Neural progenitor cell (in vitro differentiated cells): ENCODE measurements at regions not wholly inside any gene's neighbourhood (a gene's known extent, or its start where the extent isn't known, plus 50 kb on each side); places are given as distances from the start of the nearest gene placed in this dataset.

ENCODE experiments used
- DNase-seq: peaks from one replicate; pipeline ENCODE4 v3.0.0-alpha.2; 2016; ENCODE audit warnings: low spot score
- H2AFZ ChIP-seq: fragments of 200-600 bp; sonication (generic); replicated peaks from 2 replicates; pipeline ENCODE4 v1.6.1; 2016; ENCODE audit warnings: antibody characterized with exemption
- H3F3A ChIP-seq: fragments of 200-600 bp; sonication (generic); 2 replicates; pipeline ENCODE4 v1.6.1; 2016; ENCODE audit warnings: antibody characterized with exemption, low read depth
- H3K27ac ChIP-seq: fragments of 200-600 bp; sonication (generic); 2 replicates; pipeline ENCODE4 v1.5.1; 2016; ENCODE audit warnings: mild to moderate bottlenecking
- H3K27me3 ChIP-seq: fragments of 200-600 bp; sonication (generic); 2 replicates; pipeline ENCODE4 v1.6.1; 2016; ENCODE audit warnings: mild to moderate bottlenecking, moderate library complexity
- H3K36me3 ChIP-seq: fragments of 200-600 bp; sonication (generic); 2 replicates; pipeline ENCODE4 v1.5.1; 2016
- H3K4me1 ChIP-seq: fragments of 200-600 bp; sonication (generic); 2 replicates; pipeline ENCODE4 v1.6.1; 2016; ENCODE audit warnings: mixed run types
- H3K4me2 ChIP-seq: fragments of 200-600 bp; sonication (generic); 2 replicates; pipeline ENCODE4 v1.6.1; 2016
- H3K4me3 ChIP-seq: fragments of 200-600 bp; sonication (generic); 2 replicates; pipeline ENCODE4 v1.5.1; 2016
- H3K79me2 ChIP-seq: fragments of 200-600 bp; sonication (generic); 2 replicates; pipeline ENCODE4 v1.6.1; 2016; ENCODE audit warnings: low read depth
- H3K9ac ChIP-seq: fragments of 200-600 bp; sonication (generic); 2 replicates; pipeline ENCODE4 v1.6.1; 2016
- H3K9me3 ChIP-seq: fragments of 200-600 bp; sonication (generic); 2 replicates; pipeline ENCODE4 v1.5.1; 2016; ENCODE audit warnings: low read depth
- H4K20me1 ChIP-seq: fragments of 200-600 bp; sonication (generic); 2 replicates; pipeline ENCODE4 v1.6.1; 2016; ENCODE audit warnings: low read depth
- H3K27ac Mint-ChIP-seq: 3 replicates; pipeline ENCODE4 v1.8.0; 2021; ENCODE audit warnings: mixed read lengths
- H3K27me3 Mint-ChIP-seq: 2 replicates; pipeline ENCODE4 v1.8.0; 2022; ENCODE audit warnings: low read depth, mild to moderate bottlenecking, inconsistent platforms, moderate library complexity, mixed read lengths; ENCODE audit not compliant: insufficient read depth
- H3K36me3 Mint-ChIP-seq: 3 replicates; pipeline ENCODE4 v1.8.0; 2021; ENCODE audit warnings: mixed read lengths
- H3K4me1 Mint-ChIP-seq: 3 replicates; pipeline ENCODE4 v1.8.0; 2021; ENCODE audit warnings: mixed read lengths
- H3K4me3 Mint-ChIP-seq: 3 replicates; pipeline ENCODE4 v1.8.0; 2021; ENCODE audit warnings: mild to moderate bottlenecking, moderate library complexity, mixed read lengths
- H3K9me3 Mint-ChIP-seq: 3 replicates; pipeline ENCODE4 v1.8.0; 2020; ENCODE audit warnings: mixed read lengths
- EZH2 ChIP-seq: fragments of 200-600 bp; sonication (generic); IDR thresholded peaks from 2 replicates; pipeline ENCODE4 v1.6.1; 2017; ENCODE audit warnings: antibody characterized with exemption, mild to moderate bottlenecking, moderate library complexity
- EZH2phosphoT487 ChIP-seq: fragments of 200-600 bp; sonication (generic); IDR thresholded peaks from 2 replicates; pipeline ENCODE4 v1.6.1; 2017; ENCODE audit warnings: antibody characterized with exemption
- TF ChIP-seq, protein P1 (sequence below): fragments of 200-600 bp; sonication (generic); IDR thresholded peaks from 2 replicates; pipeline ENCODE4 v1.5.1; 2017; ENCODE audit warnings: antibody characterized with exemption, mild to moderate bottlenecking

DNA sequence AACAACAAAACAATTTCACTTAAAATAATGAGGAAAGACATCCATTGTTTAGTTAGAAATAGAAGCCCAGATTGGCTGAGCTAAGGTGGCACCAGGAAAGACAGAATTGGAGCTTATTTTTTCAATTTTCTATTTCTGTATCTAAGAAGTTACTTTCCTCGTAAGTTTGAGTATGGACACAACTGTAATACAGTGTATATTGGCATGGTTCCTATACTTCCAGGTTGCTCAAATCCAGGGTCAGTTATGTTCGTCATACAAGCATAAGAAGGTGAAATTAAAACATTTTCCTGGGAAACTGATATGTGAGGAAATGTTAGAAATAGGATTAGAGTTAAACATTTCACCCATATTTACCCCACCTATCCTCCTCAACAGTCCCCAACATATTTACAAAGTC, 170.4 kb upstream of the AGA start:
- no peaks in the 10 kb centered on the region for H3F3A ChIP-seq
- H3K4me3 ChIP-seq = no peak overlapping the region
- Mint-ChIP-seq H3K4me3 (no peak overlapping the region), H3K27me3 (no peaks in the 10 kb centered on the region), H3K9me3 (no peaks in the 10 kb centered on the region), H3K36me3 (no peaks in the 10 kb centered on the region), H3K27ac (no peak overlapping the region), H3K4me1 (no peaks in the 10 kb centered on the region)
- no peak for DNase-seq
- TF ChIP-seq EZH2 (no peak), EZH2phosphoT487 (no peak)
- TF ChIP-seq, protein P1, sequence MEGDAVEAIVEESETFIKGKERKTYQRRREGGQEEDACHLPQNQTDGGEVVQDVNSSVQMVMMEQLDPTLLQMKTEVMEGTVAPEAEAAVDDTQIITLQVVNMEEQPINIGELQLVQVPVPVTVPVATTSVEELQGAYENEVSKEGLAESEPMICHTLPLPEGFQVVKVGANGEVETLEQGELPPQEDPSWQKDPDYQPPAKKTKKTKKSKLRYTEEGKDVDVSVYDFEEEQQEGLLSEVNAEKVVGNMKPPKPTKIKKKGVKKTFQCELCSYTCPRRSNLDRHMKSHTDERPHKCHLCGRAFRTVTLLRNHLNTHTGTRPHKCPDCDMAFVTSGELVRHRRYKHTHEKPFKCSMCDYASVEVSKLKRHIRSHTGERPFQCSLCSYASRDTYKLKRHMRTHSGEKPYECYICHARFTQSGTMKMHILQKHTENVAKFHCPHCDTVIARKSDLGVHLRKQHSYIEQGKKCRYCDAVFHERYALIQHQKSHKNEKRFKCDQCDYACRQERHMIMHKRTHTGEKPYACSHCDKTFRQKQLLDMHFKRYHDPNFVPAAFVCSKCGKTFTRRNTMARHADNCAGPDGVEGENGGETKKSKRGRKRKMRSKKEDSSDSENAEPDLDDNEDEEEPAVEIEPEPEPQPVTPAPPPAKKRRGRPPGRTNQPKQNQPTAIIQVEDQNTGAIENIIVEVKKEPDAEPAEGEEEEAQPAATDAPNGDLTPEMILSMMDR = no peak
- no peaks in the 10 kb centered on the region for H3K79me2 ChIP-seq
- H3K9ac ChIP-seq = no peak overlapping the region
- H3K4me2 ChIP-seq = no peak overlapping the region
- no peaks in the 10 kb centered on the region for H3K27me3 ChIP-seq
- no peaks in the 10 kb centered on the region for H4K20me1 ChIP-seq
- H2AFZ ChIP-seq = no peak overlapping the region
- no peaks in the 10 kb centered on the region for H3K36me3 ChIP-seq
- no peaks in the 10 kb centered on the region for H3K4me1 ChIP-seq
- no peak overlapping the region for H3K27ac ChIP-seq
- no peaks in the 10 kb centered on the region for H3K9me3 ChIP-seq

GRCh38 chr4:177632481-177632880, 190.2 kb upstream of the AGA start:
- TF ChIP-seq, protein P1 = no peak
- no peak for TF ChIP-seq EZH2phosphoT487
- H3K36me3 Mint-ChIP-seq = no peaks in the 10 kb centered on the region
- no peak for DNase-seq

DNA sequence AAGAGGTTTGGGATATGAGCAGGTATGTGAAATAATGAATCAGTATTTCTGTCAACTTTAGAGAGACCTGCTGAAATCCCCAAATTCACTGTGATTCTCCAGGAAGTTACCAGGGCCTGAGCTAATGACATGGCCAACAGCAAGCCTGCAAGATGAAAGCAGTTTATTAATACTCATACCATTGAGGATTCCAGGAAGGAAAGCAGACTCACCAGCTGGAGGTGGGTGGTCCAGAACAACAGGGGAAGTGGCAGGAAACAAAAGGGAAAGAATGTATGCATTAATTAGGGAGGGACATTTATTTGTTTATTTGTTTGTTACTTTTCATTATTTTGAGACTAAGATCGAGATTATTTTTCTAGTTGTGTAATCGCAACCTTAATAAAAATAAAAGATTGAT, 196.6 kb upstream of the AGA start:
- no peaks in the 10 kb centered on the region for H4K20me1 ChIP-seq
- H3K4me2 ChIP-seq = no peak overlapping the region
- no peak overlapping the region for H3K9ac ChIP-seq
- no peak for TF ChIP-seq EZH2
- TF ChIP-seq, protein P1 = no peak
- no peak for TF ChIP-seq EZH2phosphoT487
- no peak overlapping the region for H3K4me3 ChIP-seq
- H3K9me3 Mint-ChIP-seq = no peaks in the 10 kb centered on the region
- no peak overlapping the region for H3K27ac ChIP-seq
- H3K27me3 ChIP-seq = no peaks in the 10 kb centered on the region
- H3K4me3 Mint-ChIP-seq = no peak overlapping the region
- no peaks in the 10 kb centered on the region for H3K36me3 Mint-ChIP-seq
- no peaks in the 10 kb centered on the region for H3K4me1 Mint-ChIP-seq
- H3K9me3 ChIP-seq = no peaks in the 10 kb centered on the region
- H3K27me3 Mint-ChIP-seq = peaks cover 2% of the 10 kb centered on the region
- peaks cover 8% of the 10 kb centered on the region for H3K4me1 ChIP-seq
- no peak overlapping the region for H3K27ac Mint-ChIP-seq
- H3K36me3 ChIP-seq = no peaks in the 10 kb centered on the region
- peak; percentile 3 for DNase-seq
- H3K79me2 ChIP-seq = no peaks in the 10 kb centered on the region
- H2AFZ ChIP-seq = no peak overlapping the region
- no peaks in the 10 kb centered on the region for H3F3A ChIP-seq

More at GRCh38 chr4:177632481-177632880, 190.2 kb upstream of the AGA start:
- H3K27ac ChIP-seq = no peak overlapping the region
- H3K79me2 ChIP-seq = no peaks in the 10 kb centered on the region
- H3F3A ChIP-seq = no peaks in the 10 kb centered on the region
- Mint-ChIP-seq H3K27ac (no peak overlapping the region), H3K4me1 (no peaks in the 10 kb centered on the region), H3K4me3 (no peak overlapping the region), H3K9me3 (no peaks in the 10 kb centered on the region), H3K27me3 (peaks cover 2% of the 10 kb centered on the region)
- H3K27me3 ChIP-seq = no peaks in the 10 kb centered on the region
- no peak overlapping the region for H2AFZ ChIP-seq
- H3K4me1 ChIP-seq = no peaks in the 10 kb centered on the region
- no peak overlapping the region for H3K9ac ChIP-seq
- H3K4me2 ChIP-seq = no peak overlapping the region
- no peaks in the 10 kb centered on the region for H4K20me1 ChIP-seq
- H3K4me3 ChIP-seq = no peak overlapping the region
- H3K9me3 ChIP-seq = no peaks in the 10 kb centered on the region
- no peaks in the 10 kb centered on the region for H3K36me3 ChIP-seq
